ENCODE measurements at regions not wholly inside any gene's neighbourhood (a gene's known extent, or its start where the extent isn't known, plus 50 kb on each side); places are given as distances from the start of the nearest gene placed in this dataset.

- Histone ChIP-seq H3K9me3 (replicated peaks; ENCODE audit: control insufficient read depth, insufficient read depth, low read length) (no peaks in the 10 kb centered on the region), H2AFZ (ENCODE audit: low read depth, low read length) (no peak overlapping the region), H3K27me3 (ENCODE audit: control insufficient read depth in 2 of 2, insufficient read depth in 2 of 2, low read length in 2 of 2) (no peaks in the 10 kb centered on the region), H3K4me1 (ENCODE audit: control insufficient read depth, extremely low read depth, insufficient read depth, low read length) (peaks cover 5% of the 10 kb centered on the region), H3K4me2 (ENCODE audit: insufficient read depth, low read length) (no peak overlapping the region), H3K36me3 (ENCODE audit: control insufficient read depth in 2 of 2, extremely low read depth in 1 of 2, insufficient read depth in 2 of 2, low read length in 2 of 2) (no peaks in the 10 kb centered on the region), H3K79me2 (ENCODE audit: control insufficient read depth, insufficient read depth, low read length) (no peaks in the 10 kb centered on the region), H3K4me3 (replicated peaks in 1 of 3; ENCODE audit: insufficient read depth in 1 of 3, low read depth in 1 of 3, low read length in 3 of 3) (no peak overlapping the region), H3K27ac (ENCODE audit: insufficient read depth, low read depth, low read length) (no peak overlapping the region), H4K20me1 (replicated peaks; ENCODE audit: control insufficient read depth, extremely low read depth, insufficient read depth, low read length) (no peaks in the 10 kb centered on the region), H3K9me1 (replicated peaks; ENCODE audit: control insufficient read depth, extremely low read depth, insufficient read depth, low read length) (no peaks in the 10 kb centered on the region), H3K9ac (replicated peaks; ENCODE audit: extremely low read depth, insufficient read depth, low read length) (no peak overlapping the region)
- BruUV-seq (replicated peaks): no TSS peak
- TF ChIP-seq JUN (IDR thresholded peaks at IDR 0.05; ENCODE audit: borderline replicate concordance, insufficient read depth, insufficient read length, low read depth): no peak
- no peak for TF ChIP-seq MYC (IDR thresholded peaks at IDR 0.05; ENCODE audit: low read depth, low read length)
- TF ChIP-seq FOS (IDR thresholded peaks at IDR 0.05; ENCODE audit: borderline replicate concordance, insufficient read depth, low read length): no peak
- TF ChIP-seq GATA2 (IDR thresholded peaks at IDR 0.05; ENCODE audit: insufficient read depth, insufficient read length, low read depth, low read length): no peak
- TF ChIP-seq CTCF (IDR thresholded peaks at IDR 0.05; ENCODE audit: extremely low read depth in 1 of 2, insufficient read depth in 1 of 2, low read depth in 1 of 2, low read length in 2 of 2): no peak
- no peak for TF ChIP-seq POLR2AphosphoS5 (IDR thresholded peaks at IDR 0.05; ENCODE audit: insufficient read depth, low read depth, low read length)
- TF ChIP-seq EZH2 (IDR thresholded peaks at IDR 0.05; ENCODE audit: borderline replicate concordance, low read depth, low read length, severe bottlenecking): no peak
- TF ChIP-seq POLR2A (IDR thresholded peaks at IDR 0.05; ENCODE audit: low read depth, low read length): no peak
- TF ChIP-seq, protein P1, sequence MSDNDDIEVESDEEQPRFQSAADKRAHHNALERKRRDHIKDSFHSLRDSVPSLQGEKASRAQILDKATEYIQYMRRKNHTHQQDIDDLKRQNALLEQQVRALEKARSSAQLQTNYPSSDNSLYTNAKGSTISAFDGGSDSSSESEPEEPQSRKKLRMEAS (IDR thresholded peaks at IDR 0.05; ENCODE audit: insufficient read depth, insufficient read length): no peak
- intact Hi-C loops (cut with micrococcal nuclease) (no loop called here), dilution Hi-C loops (cut with MboI; ENCODE audit: extremely low pct_ligation_motif_present, low sequenced_read_pairs) (no loop called here)
- ChIA-PET POLR2A (no interaction called here), CTCF (interaction anchor here (1.0 kb wide), 1 partner anchor 350 kb away, joined by 4 read pairs; no protein-coding TSS in a partner anchor)
- DNase-seq (ENCODE audit: low read depth, low spot score) (no peak), FAIRE-seq (no peak)
Measured at GRCh38 chr7:79647711-79648110, 194.2 kb upstream of the MAGI2 start.

All from endothelial cell of umbilical vein (primary cell).